HFFc6 (cell line): ENCODE measurements at regions not wholly inside any gene's neighbourhood (a gene's known extent, or its start where the extent isn't known, plus 50 kb on each side); places are given as distances from the start of the nearest gene placed in this dataset.
"Not testable (repeated sequence)": the region's sequence is repeated elsewhere in the genome, so short reads cannot be mapped to it uniquely, and the experiment has no call there.

ENCODE experiments used
- DNase-seq: peaks from one replicate; pipeline ENCODE4 v3.0.0-alpha.2; 2018
- H3K27ac Mint-ChIP-seq: 2 replicates; pipeline ENCODE4 v1.8.0; 2020; ENCODE audit warnings: mild to moderate bottlenecking, mixed read lengths
- H3K27me3 Mint-ChIP-seq: 2 replicates; pipeline ENCODE4 v1.8.0; 2021; ENCODE audit warnings: mild to moderate bottlenecking, moderate library complexity, mixed read lengths; ENCODE audit not compliant: insufficient read depth
- H3K36me3 Mint-ChIP-seq: 2 replicates; pipeline ENCODE4 v1.8.0; 2021; ENCODE audit warnings: low read depth, mixed read lengths
- H3K4me1 Mint-ChIP-seq: 2 replicates; pipeline ENCODE4 v1.8.0; 2020; ENCODE audit warnings: low read depth, mixed read lengths
- H3K4me3 Mint-ChIP-seq: 2 replicates; pipeline ENCODE4 v1.8.0; 2020; ENCODE audit warnings: mild to moderate bottlenecking, moderate library complexity, mixed read lengths
- H3K9me3 Mint-ChIP-seq: 2 replicates; pipeline ENCODE4 v1.8.0; 2020; ENCODE audit warnings: mild to moderate bottlenecking, mixed read lengths
- TF ChIP-seq, protein P1 (sequence below): fragments of 200-600 bp; sonication (generic); IDR thresholded peaks from 2 replicates; pipeline ENCODE4 v1.5.0; 2021; ENCODE audit warnings: antibody characterized with exemption, mild to moderate bottlenecking

- no peak overlapping the region for H3K4me3 Mint-ChIP-seq
- H3K36me3 Mint-ChIP-seq = no peaks in the 10 kb centered on the region
- TF ChIP-seq, protein P1, sequence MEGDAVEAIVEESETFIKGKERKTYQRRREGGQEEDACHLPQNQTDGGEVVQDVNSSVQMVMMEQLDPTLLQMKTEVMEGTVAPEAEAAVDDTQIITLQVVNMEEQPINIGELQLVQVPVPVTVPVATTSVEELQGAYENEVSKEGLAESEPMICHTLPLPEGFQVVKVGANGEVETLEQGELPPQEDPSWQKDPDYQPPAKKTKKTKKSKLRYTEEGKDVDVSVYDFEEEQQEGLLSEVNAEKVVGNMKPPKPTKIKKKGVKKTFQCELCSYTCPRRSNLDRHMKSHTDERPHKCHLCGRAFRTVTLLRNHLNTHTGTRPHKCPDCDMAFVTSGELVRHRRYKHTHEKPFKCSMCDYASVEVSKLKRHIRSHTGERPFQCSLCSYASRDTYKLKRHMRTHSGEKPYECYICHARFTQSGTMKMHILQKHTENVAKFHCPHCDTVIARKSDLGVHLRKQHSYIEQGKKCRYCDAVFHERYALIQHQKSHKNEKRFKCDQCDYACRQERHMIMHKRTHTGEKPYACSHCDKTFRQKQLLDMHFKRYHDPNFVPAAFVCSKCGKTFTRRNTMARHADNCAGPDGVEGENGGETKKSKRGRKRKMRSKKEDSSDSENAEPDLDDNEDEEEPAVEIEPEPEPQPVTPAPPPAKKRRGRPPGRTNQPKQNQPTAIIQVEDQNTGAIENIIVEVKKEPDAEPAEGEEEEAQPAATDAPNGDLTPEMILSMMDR = no peak
- peaks cover 12% of the 10 kb centered on the region for H3K9me3 Mint-ChIP-seq
- DNase-seq = no peak
- H3K27ac Mint-ChIP-seq = no peak overlapping the region
- no peaks in the 10 kb centered on the region for H3K4me1 Mint-ChIP-seq
- H3K27me3 Mint-ChIP-seq = no peaks in the 10 kb centered on the region
These were observed 84.3 kb upstream of the GPR101 start for GRCh38 chrX:137118136-137118535.

DNA sequence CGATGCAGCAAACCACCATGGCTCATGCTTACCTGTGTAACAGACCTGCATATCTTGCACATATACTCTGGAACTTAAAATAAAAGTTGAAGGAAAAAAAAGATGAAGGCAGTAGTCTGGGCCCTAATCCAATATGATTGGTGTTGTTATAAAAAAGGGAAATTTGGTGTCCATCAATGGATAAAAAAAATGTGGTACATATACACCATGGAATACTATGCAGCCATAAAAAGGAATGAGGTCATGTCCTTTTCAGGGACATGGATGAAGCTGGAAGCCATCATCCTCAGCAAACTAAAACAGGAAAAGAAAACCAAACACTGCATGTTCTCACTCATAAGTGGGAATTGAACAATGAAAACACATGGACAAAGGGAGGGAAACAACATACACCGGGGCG lies 74.1 kb upstream of the GPR101 start:
- H3K4me1 Mint-ChIP-seq, DNase-seq, H3K27me3 Mint-ChIP-seq, H3K9me3 Mint-ChIP-seq, H3K36me3 Mint-ChIP-seq, H3K27ac Mint-ChIP-seq, H3K4me3 Mint-ChIP-seq: not testable (repeated sequence)

GRCh38 chrX:137101273-137101990 lies 67.6 kb upstream of the GPR101 start:
- Mint-ChIP-seq H3K9me3 (no peaks in the 10 kb centered on the region; the same call in 1 of the 2 replicates), H3K4me1 (no peaks in the 10 kb centered on the region), H3K4me3 (no peak overlapping the region), H3K36me3 (no peaks in the 10 kb centered on the region), H3K27me3 (no peaks in the 10 kb centered on the region), H3K27ac (no peak overlapping the region)
- TF ChIP-seq, protein P1 = no peak
- DNase-seq = no peak
